Glutamatergic neuron (in vitro differentiated cells): ENCODE measurements at regions not wholly inside any gene's neighbourhood (a gene's known extent, or its start where the extent isn't known, plus 50 kb on each side); places are given as distances from the start of the nearest gene placed in this dataset.

ENCODE experiments used
- DNase-seq: peaks from one replicate; pipeline ENCODE4 v3.0.0; 2022
- H3K27ac Mint-ChIP-seq: one replicate; pipeline ENCODE4 v1.8.0; 2020; ENCODE audit warnings: mild to moderate bottlenecking, mixed read lengths, inconsistent platforms; ENCODE audit not compliant: unreplicated experiment
- H3K27me3 Mint-ChIP-seq: one replicate; pipeline ENCODE4 v1.8.0; 2020; ENCODE audit warnings: mild to moderate bottlenecking, moderate library complexity, mixed read lengths, inconsistent platforms; ENCODE audit not compliant: unreplicated experiment
- H3K36me3 Mint-ChIP-seq: one replicate; pipeline ENCODE4 v1.8.0; 2020; ENCODE audit warnings: mild to moderate bottlenecking, mixed read lengths, inconsistent platforms; ENCODE audit not compliant: unreplicated experiment
- H3K4me1 Mint-ChIP-seq: one replicate; pipeline ENCODE4 v1.8.0; 2020; ENCODE audit warnings: mild to moderate bottlenecking, low read depth, mixed read lengths, inconsistent platforms; ENCODE audit not compliant: unreplicated experiment
- H3K4me3 Mint-ChIP-seq: one replicate; pipeline ENCODE4 v1.8.0; 2020; ENCODE audit warnings: mild to moderate bottlenecking, mixed read lengths, inconsistent platforms; ENCODE audit not compliant: unreplicated experiment
- H3K9me3 Mint-ChIP-seq: one replicate; pipeline ENCODE4 v1.8.0; 2020; ENCODE audit warnings: mild to moderate bottlenecking, moderate library complexity, mixed read lengths, inconsistent platforms; ENCODE audit not compliant: unreplicated experiment
- TF ChIP-seq, protein P1 (sequence below): fragments of 200-600 bp; sonication (generic); IDR thresholded peaks from one replicate; pipeline ENCODE4 v1.5.0; 2021; ENCODE audit not compliant: partially characterized antibody, unreplicated experiment

- no peaks in the 10 kb centered on the region for H3K27me3 Mint-ChIP-seq
- no peak for DNase-seq
- no peaks in the 10 kb centered on the region for H3K4me1 Mint-ChIP-seq
- H3K27ac Mint-ChIP-seq = no peak overlapping the region
- TF ChIP-seq, protein P1, sequence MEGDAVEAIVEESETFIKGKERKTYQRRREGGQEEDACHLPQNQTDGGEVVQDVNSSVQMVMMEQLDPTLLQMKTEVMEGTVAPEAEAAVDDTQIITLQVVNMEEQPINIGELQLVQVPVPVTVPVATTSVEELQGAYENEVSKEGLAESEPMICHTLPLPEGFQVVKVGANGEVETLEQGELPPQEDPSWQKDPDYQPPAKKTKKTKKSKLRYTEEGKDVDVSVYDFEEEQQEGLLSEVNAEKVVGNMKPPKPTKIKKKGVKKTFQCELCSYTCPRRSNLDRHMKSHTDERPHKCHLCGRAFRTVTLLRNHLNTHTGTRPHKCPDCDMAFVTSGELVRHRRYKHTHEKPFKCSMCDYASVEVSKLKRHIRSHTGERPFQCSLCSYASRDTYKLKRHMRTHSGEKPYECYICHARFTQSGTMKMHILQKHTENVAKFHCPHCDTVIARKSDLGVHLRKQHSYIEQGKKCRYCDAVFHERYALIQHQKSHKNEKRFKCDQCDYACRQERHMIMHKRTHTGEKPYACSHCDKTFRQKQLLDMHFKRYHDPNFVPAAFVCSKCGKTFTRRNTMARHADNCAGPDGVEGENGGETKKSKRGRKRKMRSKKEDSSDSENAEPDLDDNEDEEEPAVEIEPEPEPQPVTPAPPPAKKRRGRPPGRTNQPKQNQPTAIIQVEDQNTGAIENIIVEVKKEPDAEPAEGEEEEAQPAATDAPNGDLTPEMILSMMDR = no peak
- H3K36me3 Mint-ChIP-seq = peaks cover 9% of the 10 kb centered on the region
- H3K4me3 Mint-ChIP-seq = no peak overlapping the region
- peaks cover 3% of the 10 kb centered on the region for H3K9me3 Mint-ChIP-seq
Measured at GRCh38 chr5:143720689-143721088, 91.3 kb upstream of the HMHB1 start.

GRCh38 chr5:143717400-143717799 lies 94.6 kb upstream of the HMHB1 start:
- Mint-ChIP-seq H3K4me1 (no peaks in the 10 kb centered on the region), H3K9me3 (no peaks in the 10 kb centered on the region), H3K27ac (no peak overlapping the region), H3K36me3 (no peaks in the 10 kb centered on the region), H3K27me3 (no peaks in the 10 kb centered on the region), H3K4me3 (no peak overlapping the region)
- DNase-seq = no peak
- TF ChIP-seq, protein P1 = no peak

GRCh38 chr5:143716881-143717280 lies 95.1 kb upstream of the HMHB1 start:
- TF ChIP-seq, protein P1 = no peak
- Mint-ChIP-seq H3K4me3 (no peak overlapping the region), H3K27ac (no peak overlapping the region), H3K9me3 (no peaks in the 10 kb centered on the region), H3K4me1 (no peaks in the 10 kb centered on the region), H3K36me3 (no peaks in the 10 kb centered on the region), H3K27me3 (no peaks in the 10 kb centered on the region)
- DNase-seq = no peak

- Mint-ChIP-seq H3K9me3 (no peaks in the 10 kb centered on the region), H3K27me3 (no peaks in the 10 kb centered on the region), H3K4me1 (no peaks in the 10 kb centered on the region), H3K36me3 (no peaks in the 10 kb centered on the region), H3K4me3 (no peak overlapping the region), H3K27ac (no peak overlapping the region)
- TF ChIP-seq, protein P1 = no peak
- DNase-seq = no peak
Measured at GRCh38 chr5:143715616-143716015, 96.3 kb upstream of the HMHB1 start.

DNA sequence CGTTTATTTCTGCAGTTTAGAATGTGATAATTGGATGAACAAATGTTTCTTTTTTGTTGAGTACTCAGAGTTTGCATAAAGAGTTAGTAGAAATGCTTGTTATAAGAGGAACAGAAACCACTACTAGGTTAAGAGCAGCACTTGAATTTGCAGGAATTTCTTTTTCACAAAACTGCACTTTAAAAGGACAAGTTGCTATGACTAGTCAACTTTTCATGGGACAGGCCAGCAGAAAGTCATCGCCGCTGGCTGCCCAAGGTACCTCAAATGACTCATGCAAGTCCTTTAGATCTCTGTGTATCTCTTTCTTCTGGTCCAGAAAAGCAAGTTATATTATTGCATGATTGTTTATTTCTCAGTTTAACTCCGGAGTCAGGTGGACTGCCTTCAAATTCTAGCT lies 97.3 kb upstream of the HMHB1 start:
- no peaks in the 10 kb centered on the region for H3K36me3 Mint-ChIP-seq
- DNase-seq = no peak
- no peak overlapping the region for H3K27ac Mint-ChIP-seq
- TF ChIP-seq, protein P1 = no peak
- no peaks in the 10 kb centered on the region for H3K9me3 Mint-ChIP-seq
- H3K27me3 Mint-ChIP-seq = no peaks in the 10 kb centered on the region
- no peaks in the 10 kb centered on the region for H3K4me1 Mint-ChIP-seq
- no peak overlapping the region for H3K4me3 Mint-ChIP-seq
